Thyroid gland (tissue), 4 donors: ENCODE measurements at regions not wholly inside any gene's neighbourhood (a gene's known extent, or its start where the extent isn't known, plus 50 kb on each side); places are given as distances from the start of the nearest gene placed in this dataset.

Experiments
- DNase-seq, 2 donors: peaks; one replicate each; pipeline ENCODE4 v3.0.0-alpha.2; 2019
- H3K27ac ChIP-seq, 3 donors: fragments of 200-600 bp; sonication (generic); 1 replicate in 2 of 3; 2 replicates in 1 of 3; pipeline ENCODE4 v1.5.1; 2016 to 2019; ENCODE audit warnings: mild to moderate bottlenecking in 1 of 3, moderate library complexity in 1 of 3
- H3K27me3 ChIP-seq: fragments of 200-600 bp; sonication (generic); one replicate; pipeline ENCODE4 v1.5.1; 2019
- H3K36me3 ChIP-seq, 2 donors: fragments of 200-600 bp; sonication (generic); one replicate each; pipeline ENCODE4 v1.5.1; 2016 to 2019
- H3K4me1 ChIP-seq, 2 donors: fragments of 200-600 bp; sonication (generic); one replicate each; pipeline ENCODE4 v1.5.1; 2017 to 2019
- H3K4me3 ChIP-seq, 3 donors: fragments of 200-600 bp; sonication (generic); replicated peaks in 1 of 3; 1 replicate in 2 of 3; 2 replicates in 1 of 3; pipeline ENCODE4 v1.5.1; 2016; ENCODE audit warnings: mild to moderate bottlenecking in 1 of 3
- H3K9me3 ChIP-seq: fragments of 200-600 bp; sonication (generic); one replicate; pipeline ENCODE4 v1.5.1; 2017
- POLR2A ChIP-seq, 2 donors: fragments of 450-650 bp; IDR thresholded peaks; one replicate each; pipeline ENCODE4 v1.6.1; 2017; ENCODE audit warnings: antibody characterized with exemption in 2 of 2, mild to moderate bottlenecking in 2 of 2, moderate library complexity in 1 of 2
- WGBS, 2 donors: methylation state at CpG; one replicate each; pipeline ENCODE4 v1.1.5; 2017; 5-methylcytosine and 5-hydroxymethylcytosine counted together
- intact Hi-C: fragments of 100-400 bp; cut with DNase I; formaldehyde crosslinking; loops from one replicate; pipeline ENCODE4 v1.15.1; 2023
- TF ChIP-seq, protein P1 (sequence below), 6 experiments: fragments of 200-600 bp in 3 of 6; fragments of 450-650 bp in 3 of 6; sonication (generic) in 3 of 6; IDR thresholded peaks; one replicate each; pipeline ENCODE4 v1.5.1; 2016 to 2019; ENCODE audit warnings: antibody characterized with exemption in 6 of 6, mild to moderate bottlenecking in 2 of 6, inconsistent platforms in 1 of 6, moderate library complexity in 1 of 6

GRCh38 chr18:1468550-1468949 is 563.9 kb downstream of the ADCYAP1 start:
- TF ChIP-seq POLR2A (IDR thresholded peaks at IDR 0.05), result no peak
- TF ChIP-seq, protein P1, sequence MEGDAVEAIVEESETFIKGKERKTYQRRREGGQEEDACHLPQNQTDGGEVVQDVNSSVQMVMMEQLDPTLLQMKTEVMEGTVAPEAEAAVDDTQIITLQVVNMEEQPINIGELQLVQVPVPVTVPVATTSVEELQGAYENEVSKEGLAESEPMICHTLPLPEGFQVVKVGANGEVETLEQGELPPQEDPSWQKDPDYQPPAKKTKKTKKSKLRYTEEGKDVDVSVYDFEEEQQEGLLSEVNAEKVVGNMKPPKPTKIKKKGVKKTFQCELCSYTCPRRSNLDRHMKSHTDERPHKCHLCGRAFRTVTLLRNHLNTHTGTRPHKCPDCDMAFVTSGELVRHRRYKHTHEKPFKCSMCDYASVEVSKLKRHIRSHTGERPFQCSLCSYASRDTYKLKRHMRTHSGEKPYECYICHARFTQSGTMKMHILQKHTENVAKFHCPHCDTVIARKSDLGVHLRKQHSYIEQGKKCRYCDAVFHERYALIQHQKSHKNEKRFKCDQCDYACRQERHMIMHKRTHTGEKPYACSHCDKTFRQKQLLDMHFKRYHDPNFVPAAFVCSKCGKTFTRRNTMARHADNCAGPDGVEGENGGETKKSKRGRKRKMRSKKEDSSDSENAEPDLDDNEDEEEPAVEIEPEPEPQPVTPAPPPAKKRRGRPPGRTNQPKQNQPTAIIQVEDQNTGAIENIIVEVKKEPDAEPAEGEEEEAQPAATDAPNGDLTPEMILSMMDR (IDR thresholded peaks at IDR 0.05), result no peak
- intact Hi-C loops, result no loop called here
- H3K36me3 ChIP-seq, result no peaks in the 10 kb centered on the region
- DNase-seq, result no peak
- H3K4me3 ChIP-seq, result no peak overlapping the region
- no peak overlapping the region for H3K27ac ChIP-seq
- no peaks in the 10 kb centered on the region for H3K9me3 ChIP-seq
- 81 to 88% methylated on average over 2 of the region's 2 CpGs for WGBS, 2 donors
- H3K4me1 ChIP-seq, result no peaks in the 10 kb centered on the region
- no peaks in the 10 kb centered on the region for H3K27me3 ChIP-seq

- H3K36me3 ChIP-seq, result no peaks in the 10 kb centered on the region
- H3K27ac ChIP-seq, result no peak overlapping the region
- intact Hi-C loops, result no loop called here
- no peak for DNase-seq
- TF ChIP-seq, protein P1 (IDR thresholded peaks at IDR 0.05), result no peak
- no peak for TF ChIP-seq POLR2A (IDR thresholded peaks at IDR 0.05)
- 84 to 90% methylated on average over 7 of the region's 7 CpGs for WGBS, 2 donors
- H3K4me3 ChIP-seq, result no peak overlapping the region
- H3K9me3 ChIP-seq, result no peaks in the 10 kb centered on the region
- H3K27me3 ChIP-seq, result no peaks in the 10 kb centered on the region
- H3K4me1 ChIP-seq, result no peaks in the 10 kb centered on the region
Observed at GRCh38 chr18:1475867-1476266, 571.2 kb downstream of the ADCYAP1 start.

DNA sequence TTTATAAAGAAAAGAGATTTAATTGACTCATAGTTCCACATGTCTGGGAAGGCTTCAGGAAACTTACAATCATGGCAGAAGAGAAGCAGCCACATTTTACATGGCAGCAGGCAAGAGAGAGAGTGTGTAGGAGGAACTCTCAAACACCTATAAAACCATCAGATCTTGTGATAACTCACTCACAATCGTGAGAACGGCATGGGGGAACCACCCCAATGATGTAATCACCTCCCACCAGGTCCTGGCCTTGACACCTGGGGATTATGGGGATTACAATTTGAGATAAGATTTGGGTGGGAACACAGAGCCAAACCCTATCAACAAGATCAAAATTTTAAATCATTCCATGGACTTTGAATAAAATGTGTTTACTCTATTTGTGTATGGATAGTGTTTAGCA is 575.6 kb downstream of the ADCYAP1 start:
- no peak for DNase-seq
- H3K27me3 ChIP-seq, result no peaks in the 10 kb centered on the region
- WGBS, 2 donors, result 35 to 40% methylated on average over 2 of the region's 2 CpGs
- H3K4me3 ChIP-seq, result no peak overlapping the region
- no peaks in the 10 kb centered on the region for H3K36me3 ChIP-seq
- no peaks in the 10 kb centered on the region for H3K4me1 ChIP-seq
- no peaks in the 10 kb centered on the region for H3K9me3 ChIP-seq
- TF ChIP-seq, protein P1 (IDR thresholded peaks at IDR 0.05), result no peak
- TF ChIP-seq POLR2A (IDR thresholded peaks at IDR 0.05), result no peak
- H3K27ac ChIP-seq, result no peak overlapping the region
- intact Hi-C loops, result no loop called here

DNA sequence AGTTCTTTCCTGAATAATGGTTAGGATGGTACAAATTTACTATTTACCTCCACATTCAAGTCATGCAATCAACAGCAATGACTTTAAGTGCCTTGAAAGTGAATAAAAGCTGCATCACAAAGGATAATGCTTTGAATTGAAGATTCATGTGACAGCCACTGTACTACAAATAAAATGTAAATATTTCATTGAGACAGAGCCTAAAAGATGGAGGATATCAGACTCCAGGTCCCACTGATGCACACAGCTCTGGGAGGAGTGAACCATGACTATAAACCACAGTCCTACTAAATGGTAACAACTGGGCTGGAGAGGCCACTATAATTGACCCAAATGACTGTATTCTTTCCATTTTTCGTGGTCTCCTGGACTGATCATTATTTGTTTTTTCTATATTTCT is 576.9 kb downstream of the ADCYAP1 start:
- Histone ChIP-seq H3K4me3 (no peak overlapping the region), H3K27ac (no peak overlapping the region), H3K27me3 (no peaks in the 10 kb centered on the region), H3K36me3 (no peaks in the 10 kb centered on the region), H3K9me3 (no peaks in the 10 kb centered on the region), H3K4me1 (no peaks in the 10 kb centered on the region)
- intact Hi-C loops, result no loop called here
- TF ChIP-seq, protein P1 (IDR thresholded peaks at IDR 0.05), result no peak
- TF ChIP-seq POLR2A (IDR thresholded peaks at IDR 0.05), result no peak
- 52 to 67% methylated on average over 1 of the region's 1 CpG for WGBS, 2 donors
- DNase-seq, result no peak

DNA sequence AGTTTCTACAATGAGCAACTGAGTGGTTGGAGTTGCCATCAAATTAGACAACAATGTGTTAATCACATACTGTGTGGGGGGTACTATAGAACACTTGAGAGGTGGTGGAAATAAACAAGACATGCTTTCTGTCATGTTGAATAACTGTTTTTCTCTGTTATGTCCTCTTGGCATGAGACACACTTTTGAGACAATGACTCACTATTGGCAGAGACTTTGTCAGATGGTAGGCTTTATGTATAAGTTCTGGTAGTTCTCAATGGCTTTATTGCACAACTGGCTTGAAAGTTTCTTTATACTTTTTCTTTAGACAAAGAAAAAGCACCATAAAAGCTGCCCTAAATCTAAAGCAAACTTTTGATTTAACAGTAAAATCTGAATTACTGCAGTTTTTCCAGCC is 578.7 kb downstream of the ADCYAP1 start:
- H3K36me3 ChIP-seq, result no peaks in the 10 kb centered on the region
- TF ChIP-seq POLR2A (IDR thresholded peaks at IDR 0.05), result no peak
- TF ChIP-seq, protein P1 (IDR thresholded peaks at IDR 0.05), result no peak
- H3K27me3 ChIP-seq, result no peaks in the 10 kb centered on the region
- no peak overlapping the region for H3K4me3 ChIP-seq
- no peaks in the 10 kb centered on the region for H3K4me1 ChIP-seq
- no peak for DNase-seq
- H3K27ac ChIP-seq, result no peak overlapping the region
- intact Hi-C loops, result no loop called here
- no peaks in the 10 kb centered on the region for H3K9me3 ChIP-seq
